Glutamatergic neuron (in vitro differentiated cells): ENCODE measurements at regions not wholly inside any gene's neighbourhood (a gene's known extent, or its start where the extent isn't known, plus 50 kb on each side); places are given as distances from the start of the nearest gene placed in this dataset.

Experiments used
- DNase-seq: peaks from one replicate; pipeline ENCODE4 v3.0.0; 2022
- H3K27ac Mint-ChIP-seq: one replicate; pipeline ENCODE4 v1.8.0; 2020; ENCODE audit warnings: mild to moderate bottlenecking, mixed read lengths, inconsistent platforms; ENCODE audit not compliant: unreplicated experiment
- H3K27me3 Mint-ChIP-seq: one replicate; pipeline ENCODE4 v1.8.0; 2020; ENCODE audit warnings: mild to moderate bottlenecking, moderate library complexity, mixed read lengths, inconsistent platforms; ENCODE audit not compliant: unreplicated experiment
- H3K36me3 Mint-ChIP-seq: one replicate; pipeline ENCODE4 v1.8.0; 2020; ENCODE audit warnings: mild to moderate bottlenecking, mixed read lengths, inconsistent platforms; ENCODE audit not compliant: unreplicated experiment
- H3K4me1 Mint-ChIP-seq: one replicate; pipeline ENCODE4 v1.8.0; 2020; ENCODE audit warnings: mild to moderate bottlenecking, low read depth, mixed read lengths, inconsistent platforms; ENCODE audit not compliant: unreplicated experiment
- H3K4me3 Mint-ChIP-seq: one replicate; pipeline ENCODE4 v1.8.0; 2020; ENCODE audit warnings: mild to moderate bottlenecking, mixed read lengths, inconsistent platforms; ENCODE audit not compliant: unreplicated experiment
- H3K9me3 Mint-ChIP-seq: one replicate; pipeline ENCODE4 v1.8.0; 2020; ENCODE audit warnings: mild to moderate bottlenecking, moderate library complexity, mixed read lengths, inconsistent platforms; ENCODE audit not compliant: unreplicated experiment
- CTCF ChIP-seq: fragments of 200-600 bp; sonication (generic); IDR thresholded peaks from one replicate; pipeline ENCODE4 v1.5.0; 2021; ENCODE audit not compliant: partially characterized antibody, unreplicated experiment

- Mint-ChIP-seq H3K4me3 (no peak overlapping the region), H3K9me3 (no peaks in the 10 kb centered on the region), H3K27ac (no peak overlapping the region), H3K4me1 (no peaks in the 10 kb centered on the region), H3K27me3 (no peaks in the 10 kb centered on the region), H3K36me3 (no peaks in the 10 kb centered on the region)
- TF ChIP-seq CTCF: no peak
- no peak for DNase-seq
These were observed 71.4 kb upstream of the CELF4 start for GRCh38 chr18:37636831-37637477.

- Mint-ChIP-seq H3K9me3 (no peaks in the 10 kb centered on the region), H3K4me1 (no peaks in the 10 kb centered on the region), H3K27me3 (no peaks in the 10 kb centered on the region), H3K27ac (no peak overlapping the region), H3K36me3 (no peaks in the 10 kb centered on the region), H3K4me3 (no peak overlapping the region)
- no peak for TF ChIP-seq CTCF
- no peak for DNase-seq
These were observed 68.9 kb upstream of the CELF4 start for GRCh38 chr18:37634516-37634915.

GRCh38 chr18:37631422-37631821 is 65.8 kb upstream of the CELF4 start:
- Mint-ChIP-seq H3K4me3 (no peak overlapping the region), H3K27me3 (peaks cover 1% of the 10 kb centered on the region), H3K4me1 (no peaks in the 10 kb centered on the region), H3K9me3 (no peaks in the 10 kb centered on the region), H3K27ac (no peak overlapping the region), H3K36me3 (no peaks in the 10 kb centered on the region)
- DNase-seq: no peak
- no peak for TF ChIP-seq CTCF

- Mint-ChIP-seq H3K27me3 (peaks cover 1% of the 10 kb centered on the region), H3K4me3 (no peak overlapping the region), H3K4me1 (no peaks in the 10 kb centered on the region), H3K9me3 (no peaks in the 10 kb centered on the region), H3K36me3 (no peaks in the 10 kb centered on the region), H3K27ac (no peak overlapping the region)
- no peak for DNase-seq
- TF ChIP-seq CTCF: no peak
These were observed 64.7 kb upstream of the CELF4 start for GRCh38 chr18:37630334-37630733.

- DNase-seq: no peak
- Mint-ChIP-seq H3K4me3 (no peak overlapping the region), H3K27me3 (peaks cover 1% of the 10 kb centered on the region), H3K4me1 (no peaks in the 10 kb centered on the region), H3K27ac (no peak overlapping the region), H3K9me3 (no peaks in the 10 kb centered on the region), H3K36me3 (no peaks in the 10 kb centered on the region)
- TF ChIP-seq CTCF: no peak
These were observed 63.0 kb upstream of the CELF4 start for GRCh38 chr18:37628470-37629220.
